HL-60 (cell line): ENCODE measurements at regions not wholly inside any gene's neighbourhood (a gene's known extent, or its start where the extent isn't known, plus 50 kb on each side); places are given as distances from the start of the nearest gene placed in this dataset.

Experiments
- CTCF ChIP-seq: IDR thresholded peaks from one replicate; pipeline ENCODE4 v1.5.1; 2011; ENCODE audit warnings: low read length, control low read depth, inconsistent platforms; ENCODE audit not compliant: insufficient read depth
- GABPA ChIP-seq: IDR thresholded peaks from 2 replicates; pipeline ENCODE4 v1.6.1; 2012; ENCODE audit warnings: low read depth
- POLR2AphosphoS5 ChIP-seq: IDR thresholded peaks from 2 replicates; pipeline ENCODE4 v1.6.1; 2012; ENCODE audit warnings: low read depth
- REST ChIP-seq: IDR thresholded peaks from 2 replicates; pipeline ENCODE4 v1.6.1; 2012; ENCODE audit warnings: low read depth; ENCODE audit not compliant: insufficient replicate concordance

GRCh38 chr5:103347716-103348423 is 89.3 kb downstream of the MACIR start:
- TF ChIP-seq CTCF (no peak), GABPA (no peak), POLR2AphosphoS5 (no peak), REST (no peak)
